ENCODE measurements at regions not wholly inside any gene's neighbourhood (a gene's known extent, or its start where the extent isn't known, plus 50 kb on each side); places are given as distances from the start of the nearest gene placed in this dataset.

DNA sequence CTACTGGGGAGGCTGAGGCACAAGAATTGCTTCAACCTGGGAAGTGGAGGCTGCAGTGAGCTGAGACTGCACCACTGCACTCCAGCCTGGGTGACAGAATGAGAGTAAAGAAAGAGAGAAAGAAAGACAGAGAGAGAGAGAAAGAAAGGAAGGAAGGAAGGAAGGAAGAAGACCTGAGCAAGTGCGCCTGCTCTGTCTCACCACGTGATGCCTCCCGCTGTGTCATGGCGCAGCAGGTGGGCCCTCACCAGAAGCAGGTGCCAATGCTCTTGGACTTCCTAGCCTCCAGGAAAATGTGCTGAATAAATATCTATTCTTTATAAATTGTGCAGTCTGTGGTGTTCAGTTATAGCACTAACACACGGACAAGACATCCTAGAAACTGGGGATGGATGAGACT is 270.0 kb downstream of the CYP26B1 start:
- ATAC-seq (no peak), DNase-seq (no peak)
- Histone ChIP-seq H3K4me1 (peaks cover 0 to 2% (median under 1%) of the 10 kb centered on the region in 4 donors), H3K27me3 (no peaks in the 10 kb centered on the region), H3K36me3 (no peaks in the 10 kb centered on the region), H3K9me3 (no peaks in the 10 kb centered on the region), H3K27ac (no peak overlapping the region), H3K4me3 (no peak overlapping the region)
- TF ChIP-seq POLR2A (IDR thresholded peaks at IDR 0.05), result no peak
- WGBS (ENCODE audit: insufficient coverage, low coverage, low lambda C conversion rate, missing lambda C conversion rate), result 100% methylated on average over 1 of the region's 5 CpGs
- intact Hi-C loops (cut with DNase I), result no loop called here

DNA sequence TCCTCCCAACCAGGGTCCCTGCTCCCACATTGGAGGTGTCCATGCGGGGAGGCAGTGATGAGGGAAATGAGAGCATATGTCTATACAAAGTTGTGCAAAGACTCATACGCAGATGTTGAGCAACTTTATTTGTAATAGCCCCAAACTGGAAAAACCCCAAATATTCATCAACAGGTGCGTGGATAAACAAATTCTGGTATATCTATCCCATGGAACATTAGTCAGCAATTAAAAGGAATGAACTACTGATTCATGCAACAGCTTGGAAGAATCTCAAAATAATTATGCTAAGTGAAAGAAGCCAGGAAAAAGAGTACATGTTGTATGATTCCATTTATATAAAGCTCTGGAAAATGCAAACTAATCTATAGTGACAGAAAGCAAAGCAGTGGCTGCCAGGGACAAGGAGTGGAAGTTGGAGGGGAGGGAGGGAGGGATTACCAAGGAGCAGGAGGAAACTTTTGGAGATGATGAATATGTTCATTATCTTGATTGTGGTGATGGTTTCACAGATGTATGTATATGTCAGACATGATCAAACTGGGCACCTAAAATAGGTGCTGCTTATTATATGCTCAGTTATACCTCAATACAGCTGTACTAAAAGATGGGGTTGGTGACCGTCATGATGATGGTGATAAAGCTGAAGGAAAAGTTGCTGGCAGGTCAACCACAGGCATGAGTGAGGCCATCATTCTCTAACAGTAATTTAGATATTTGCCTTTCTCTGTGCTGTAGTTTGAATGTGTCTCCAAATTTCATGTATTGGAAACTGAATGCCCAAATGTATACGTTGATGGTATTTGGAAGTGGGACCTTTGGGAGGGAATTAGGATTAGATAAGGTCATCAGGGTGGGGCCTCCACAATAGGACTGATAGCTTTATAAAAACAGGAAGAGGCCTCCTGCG is 270.9 kb downstream of the CYP26B1 start:
- Histone ChIP-seq H3K27me3 (no peaks in the 10 kb centered on the region), H3K27ac (no peak overlapping the region), H3K4me1 (no peaks in the 10 kb centered on the region), H3K36me3 (no peaks in the 10 kb centered on the region), H3K4me3 (no peak overlapping the region), H3K9me3 (no peaks in the 10 kb centered on the region)
- ATAC-seq (no peak), DNase-seq (no peak)
- TF ChIP-seq POLR2A (IDR thresholded peaks at IDR 0.05), result no peak
- TF ChIP-seq, protein P1, sequence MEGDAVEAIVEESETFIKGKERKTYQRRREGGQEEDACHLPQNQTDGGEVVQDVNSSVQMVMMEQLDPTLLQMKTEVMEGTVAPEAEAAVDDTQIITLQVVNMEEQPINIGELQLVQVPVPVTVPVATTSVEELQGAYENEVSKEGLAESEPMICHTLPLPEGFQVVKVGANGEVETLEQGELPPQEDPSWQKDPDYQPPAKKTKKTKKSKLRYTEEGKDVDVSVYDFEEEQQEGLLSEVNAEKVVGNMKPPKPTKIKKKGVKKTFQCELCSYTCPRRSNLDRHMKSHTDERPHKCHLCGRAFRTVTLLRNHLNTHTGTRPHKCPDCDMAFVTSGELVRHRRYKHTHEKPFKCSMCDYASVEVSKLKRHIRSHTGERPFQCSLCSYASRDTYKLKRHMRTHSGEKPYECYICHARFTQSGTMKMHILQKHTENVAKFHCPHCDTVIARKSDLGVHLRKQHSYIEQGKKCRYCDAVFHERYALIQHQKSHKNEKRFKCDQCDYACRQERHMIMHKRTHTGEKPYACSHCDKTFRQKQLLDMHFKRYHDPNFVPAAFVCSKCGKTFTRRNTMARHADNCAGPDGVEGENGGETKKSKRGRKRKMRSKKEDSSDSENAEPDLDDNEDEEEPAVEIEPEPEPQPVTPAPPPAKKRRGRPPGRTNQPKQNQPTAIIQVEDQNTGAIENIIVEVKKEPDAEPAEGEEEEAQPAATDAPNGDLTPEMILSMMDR (IDR thresholded peaks at IDR 0.05), result no peak
- 73% methylated on average over 5 of the region's 6 CpGs for WGBS (ENCODE audit: insufficient coverage, low coverage, low lambda C conversion rate, missing lambda C conversion rate)
- intact Hi-C loops (cut with DNase I), result no loop called here

DNA sequence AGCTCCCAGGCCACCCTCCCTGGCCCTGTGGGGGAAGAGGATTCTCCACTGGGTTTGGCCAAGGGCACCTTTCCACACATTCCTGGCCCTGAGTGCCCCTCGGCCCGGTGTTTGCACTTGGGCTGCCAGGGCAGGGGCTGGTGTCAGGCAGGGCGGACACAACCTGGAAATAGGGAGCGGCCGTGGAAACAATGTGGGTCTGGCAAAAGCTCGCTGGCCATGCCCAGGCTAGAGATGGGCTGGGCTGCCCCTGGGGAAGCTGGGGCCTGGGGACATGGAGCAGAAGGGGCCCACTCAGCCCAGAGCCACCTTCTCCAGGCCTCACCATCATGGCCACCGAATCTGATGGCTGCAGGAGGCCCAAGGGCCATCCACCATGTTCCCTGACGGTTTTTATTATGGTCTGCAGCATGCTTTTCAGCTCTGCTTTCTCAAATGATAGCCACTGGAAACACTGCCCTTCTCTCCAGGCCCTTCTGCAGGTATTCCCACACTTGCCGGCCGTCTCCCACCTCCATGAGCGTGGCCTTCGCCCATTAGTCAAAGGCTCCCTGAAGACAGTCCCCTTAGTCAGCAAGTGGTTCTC is 275.1 kb downstream of the CYP26B1 start:
- Histone ChIP-seq H3K4me1 (no peaks in the 10 kb centered on the region), H3K27ac (no peak overlapping the region), H3K36me3 (no peaks in the 10 kb centered on the region), H3K4me3 (no peak overlapping the region), H3K9me3 (no peaks in the 10 kb centered on the region), H3K27me3 (no peaks in the 10 kb centered on the region)
- DNase-seq, result no peak
- intact Hi-C loops (cut with DNase I), result no loop called here
- WGBS (ENCODE audit: insufficient coverage, low coverage, low lambda C conversion rate, missing lambda C conversion rate), result 92% methylated on average over 4 of the region's 12 CpGs
- no peak for TF ChIP-seq POLR2A (IDR thresholded peaks at IDR 0.05)
- TF ChIP-seq, protein P1 (IDR thresholded peaks at IDR 0.05), result no peak
- ATAC-seq, result no peak

DNA sequence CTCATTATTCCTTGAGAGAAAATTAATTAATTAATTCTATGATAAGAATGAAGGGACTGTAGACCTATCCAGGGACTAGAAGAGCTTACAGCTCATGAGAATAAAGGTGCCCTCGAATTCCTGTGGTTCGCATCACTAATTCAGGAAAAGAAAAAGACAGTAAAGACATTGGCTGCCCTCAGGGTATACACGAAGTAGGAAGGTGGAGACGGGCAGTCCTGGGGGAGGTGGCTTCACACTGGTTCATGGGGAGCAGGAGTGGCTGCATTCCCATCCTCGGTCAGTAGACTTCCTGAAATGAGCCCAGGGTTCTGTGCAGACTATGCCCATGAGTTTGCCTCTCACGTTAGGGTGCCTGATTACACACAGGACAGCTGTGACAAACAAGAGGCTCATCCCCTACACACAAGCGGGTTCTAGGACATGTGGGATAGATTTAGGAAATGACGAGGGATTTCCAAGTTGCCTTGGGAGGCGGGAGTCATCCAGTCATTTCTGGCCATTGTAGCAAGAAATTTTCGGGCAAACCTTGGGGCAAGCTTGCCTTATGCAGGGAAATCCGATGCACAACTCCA is 282.2 kb downstream of the CYP26B1 start:
- 47% methylated on average over 7 of the region's 11 CpGs for WGBS (ENCODE audit: insufficient coverage, low coverage, low lambda C conversion rate, missing lambda C conversion rate)
- no peaks in the 10 kb centered on the region for H3K9me3 ChIP-seq
- H3K36me3 ChIP-seq, result no peaks in the 10 kb centered on the region
- ATAC-seq, result no peak
- H3K27me3 ChIP-seq, result no peaks in the 10 kb centered on the region
- H3K4me1 ChIP-seq, result no peaks in the 10 kb centered on the region
- TF ChIP-seq POLR2A (IDR thresholded peaks at IDR 0.05), result no peak
- TF ChIP-seq, protein P1 (IDR thresholded peaks at IDR 0.05), result no peak
- H3K4me3 ChIP-seq, result no peak overlapping the region
- H3K27ac ChIP-seq, result no peak overlapping the region
- intact Hi-C loops (cut with DNase I), result no loop called here
- DNase-seq, result no peak

DNA sequence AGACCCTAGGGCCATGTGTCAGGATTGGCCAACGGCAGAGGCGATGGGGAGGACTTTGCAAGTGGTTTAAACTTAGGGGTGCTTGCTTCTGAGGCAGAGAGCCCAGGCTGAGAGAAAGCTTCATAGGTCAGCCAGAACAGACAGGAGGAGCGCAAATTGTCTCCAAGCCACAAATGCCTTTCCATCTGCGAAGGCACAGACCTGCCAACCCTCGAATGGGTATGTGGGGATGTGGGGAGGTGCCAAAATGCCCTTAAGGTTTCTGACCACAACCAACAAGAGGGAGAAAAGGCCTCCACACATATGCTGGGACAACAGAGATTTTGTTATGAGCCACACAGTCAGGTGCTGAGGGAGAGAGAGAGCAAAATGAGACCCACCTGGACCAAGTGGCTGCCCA is 283.6 kb downstream of the CYP26B1 start:
- no peak for DNase-seq
- 63% methylated on average over 5 of the region's 5 CpGs for WGBS (ENCODE audit: insufficient coverage, low coverage, low lambda C conversion rate, missing lambda C conversion rate)

More for the DNA sequence above, 283.6 kb downstream of the CYP26B1 start:
- no peak for ATAC-seq
- TF ChIP-seq, protein P1 (IDR thresholded peaks at IDR 0.05), result no peak
- TF ChIP-seq POLR2A (IDR thresholded peaks at IDR 0.05), result no peak
- no peaks in the 10 kb centered on the region for H3K4me1 ChIP-seq
- H3K27ac ChIP-seq, result no peak overlapping the region
- H3K4me3 ChIP-seq, result no peak overlapping the region
- no peaks in the 10 kb centered on the region for H3K9me3 ChIP-seq
- no peaks in the 10 kb centered on the region for H3K36me3 ChIP-seq
- intact Hi-C loops (cut with DNase I), result no loop called here
- no peaks in the 10 kb centered on the region for H3K27me3 ChIP-seq
